ENCODE measurements at regions not wholly inside any gene's neighbourhood (a gene's known extent, or its start where the extent isn't known, plus 50 kb on each side); places are given as distances from the start of the nearest gene placed in this dataset.
"Not testable (repeated sequence)": the region's sequence is repeated elsewhere in the genome, so short reads cannot be mapped to it uniquely, and the experiment has no call there.

GRCh38 chr3:181935915-181936314 is 224.2 kb downstream of the SOX2 start:
- Histone ChIP-seq H3K4me3 (ENCODE audit: low read length) (no peak overlapping the region), H3K4me1 (ENCODE audit: control insufficient read depth, insufficient read depth, low read length) (no peaks in the 10 kb centered on the region), H3K27me3 (ENCODE audit: control insufficient read depth, insufficient read depth, low read length) (no peaks in the 10 kb centered on the region), H3K27ac (ENCODE audit: low read length) (no peak overlapping the region), H3K9me3 (ENCODE audit: control insufficient read depth, insufficient read depth, low read length) (no peaks in the 10 kb centered on the region), H3K36me3 (ENCODE audit: control insufficient read depth, insufficient read depth, low read length) (no peaks in the 10 kb centered on the region)
- H3K36me3 Mint-ChIP-seq = no peaks in the 10 kb centered on the region
- intact Hi-C loops (cut with micrococcal nuclease) = no loop called here
- no peaks in the 10 kb centered on the region for H3K27me3 Mint-ChIP-seq (ENCODE audit: low read depth in 2 of 2)
- no peak overlapping the region for H3K27ac Mint-ChIP-seq
- ATAC-seq (no peak), DNase-seq (no peak)
- H3K9me3 Mint-ChIP-seq = peaks cover 7 to 12% of the 10 kb centered on the region in 2 donors
- no peaks in the 10 kb centered on the region for H3K4me1 Mint-ChIP-seq
- TF ChIP-seq CTCF (IDR thresholded peaks at IDR 0.05) = no peak
- WGBS (ENCODE audit: insufficient coverage) = 100% methylated on average over 1 of the region's 2 CpGs
- no peak overlapping the region for H3K4me3 Mint-ChIP-seq

GRCh38 chr3:181936774-181937173 is 225.0 kb downstream of the SOX2 start:
- no peaks in the 10 kb centered on the region for H3K36me3 ChIP-seq (ENCODE audit: control insufficient read depth, insufficient read depth, low read length)
- H3K27me3 ChIP-seq (ENCODE audit: control insufficient read depth, insufficient read depth, low read length) = no peaks in the 10 kb centered on the region
- no peaks in the 10 kb centered on the region for H3K36me3 Mint-ChIP-seq
- DNase-seq = no peak
- no peak for ATAC-seq
- H3K4me1 ChIP-seq (ENCODE audit: control insufficient read depth, insufficient read depth, low read length) = no peaks in the 10 kb centered on the region
- intact Hi-C loops (cut with micrococcal nuclease) = no loop called here
- no peaks in the 10 kb centered on the region for H3K27me3 Mint-ChIP-seq (ENCODE audit: low read depth in 2 of 2)
- peaks cover 5 to 11% of the 10 kb centered on the region in 2 donors for H3K9me3 Mint-ChIP-seq
- H3K27ac Mint-ChIP-seq = no peak overlapping the region
- H3K27ac ChIP-seq (ENCODE audit: low read length) = no peak overlapping the region
- 94% methylated on average over 3 of the region's 6 CpGs for WGBS (ENCODE audit: insufficient coverage)
- no peak overlapping the region for H3K4me3 ChIP-seq (ENCODE audit: low read length)
- H3K4me1 Mint-ChIP-seq = no peaks in the 10 kb centered on the region
- no peak overlapping the region for H3K4me3 Mint-ChIP-seq
- TF ChIP-seq CTCF (IDR thresholded peaks at IDR 0.05) = no peak
- H3K9me3 ChIP-seq (ENCODE audit: control insufficient read depth, insufficient read depth, low read length) = no peaks in the 10 kb centered on the region

GRCh38 chr3:181938580-181938979 is 226.9 kb downstream of the SOX2 start:
- H3K9me3 ChIP-seq (ENCODE audit: control insufficient read depth, insufficient read depth, low read length); H3K27ac Mint-ChIP-seq; H3K4me1 ChIP-seq (ENCODE audit: control insufficient read depth, insufficient read depth, low read length); H3K36me3 Mint-ChIP-seq; H3K9me3 Mint-ChIP-seq; H3K4me3 Mint-ChIP-seq; ATAC-seq; H3K36me3 ChIP-seq (ENCODE audit: control insufficient read depth, insufficient read depth, low read length); H3K27ac ChIP-seq (ENCODE audit: low read length); H3K4me1 Mint-ChIP-seq; H3K4me3 ChIP-seq (ENCODE audit: low read length); H3K27me3 ChIP-seq (ENCODE audit: control insufficient read depth, insufficient read depth, low read length); DNase-seq; intact Hi-C loops (cut with micrococcal nuclease); H3K27me3 Mint-ChIP-seq (ENCODE audit: low read depth in 2 of 2): not testable (repeated sequence)
- WGBS (ENCODE audit: insufficient coverage) = 93% methylated on average over 3 of the region's 3 CpGs

GRCh38 chr3:181940703-181941102 is 229.0 kb downstream of the SOX2 start:
- Mint-ChIP-seq H3K27me3 (ENCODE audit: low read depth in 2 of 2) (no peaks in the 10 kb centered on the region), H3K27ac (no peak overlapping the region), H3K36me3 (no peaks in the 10 kb centered on the region), H3K4me3 (no peak overlapping the region), H3K4me1 (no peaks in the 10 kb centered on the region), H3K9me3 (peaks cover 0 to 6% of the 10 kb centered on the region in 2 donors)
- TF ChIP-seq CTCF (IDR thresholded peaks at IDR 0.05) = no peak
- H3K4me3 ChIP-seq (ENCODE audit: low read length) = no peak overlapping the region
- no peaks in the 10 kb centered on the region for H3K27me3 ChIP-seq (ENCODE audit: control insufficient read depth, insufficient read depth, low read length)
- no peak overlapping the region for H3K27ac ChIP-seq (ENCODE audit: low read length)
- H3K4me1 ChIP-seq (ENCODE audit: control insufficient read depth, insufficient read depth, low read length) = no peaks in the 10 kb centered on the region
- H3K36me3 ChIP-seq (ENCODE audit: control insufficient read depth, insufficient read depth, low read length) = no peaks in the 10 kb centered on the region
- intact Hi-C loops (cut with micrococcal nuclease) = no loop called here
- no peak for ATAC-seq
- H3K9me3 ChIP-seq (ENCODE audit: control insufficient read depth, insufficient read depth, low read length) = no peaks in the 10 kb centered on the region
- DNase-seq = no peak
- WGBS (ENCODE audit: insufficient coverage) = 96% methylated on average over 2 of the region's 3 CpGs
